ACC112 (cell line): ENCODE measurements at regions not wholly inside any gene's neighbourhood (a gene's known extent, or its start where the extent isn't known, plus 50 kb on each side); places are given as distances from the start of the nearest gene placed in this dataset.
"Not testable (repeated sequence)": the region's sequence is repeated elsewhere in the genome, so short reads cannot be mapped to it uniquely, and the experiment has no call there.

Experiments
- H2AFZ ChIP-seq: fragments of 200-600 bp; sonication (generic); one replicate; pipeline ENCODE4 v1.6.0; 2017; ENCODE audit warnings: antibody characterized with exemption, low read length; ENCODE audit not compliant: unreplicated experiment
- H3K27ac ChIP-seq: fragments of 200-600 bp; sonication (generic); 2 replicates; pipeline ENCODE4 v1.5.1; 2014; ENCODE audit warnings: low read depth, mild to moderate bottlenecking, antibody characterized with exemption, low read length, moderate library complexity
- H3K27me3 ChIP-seq: fragments of 200-600 bp; sonication (generic); 2 replicates; pipeline ENCODE4 v1.6.1; 2014; ENCODE audit warnings: mild to moderate bottlenecking, antibody characterized with exemption, low read length, moderate library complexity, mixed read lengths; ENCODE audit not compliant: insufficient read depth
- H3K36me3 ChIP-seq: fragments of 200-600 bp; sonication (generic); 2 replicates; pipeline ENCODE4 v1.6.1; 2016; ENCODE audit warnings: mild to moderate bottlenecking, antibody characterized with exemption, low read length, moderate library complexity, mixed read lengths; ENCODE audit not compliant: insufficient read depth
- H3K4me1 ChIP-seq: fragments of 200-600 bp; sonication (generic); one replicate; pipeline ENCODE4 v1.6.1; 2016; ENCODE audit warnings: low read length, mixed read lengths; ENCODE audit not compliant: insufficient read depth, unreplicated experiment, control insufficient read depth
- H3K4me3 ChIP-seq: fragments of 200-600 bp; sonication (generic); 2 replicates; pipeline ENCODE4 v1.5.1; 2014; ENCODE audit warnings: mild to moderate bottlenecking, low read depth, low read length
- H3K79me2 ChIP-seq: fragments of 200-600 bp; sonication (generic); one replicate; pipeline ENCODE4 v1.6.0; 2016; ENCODE audit warnings: low read length; ENCODE audit not compliant: control insufficient read depth, unreplicated experiment, insufficient read depth

DNA sequence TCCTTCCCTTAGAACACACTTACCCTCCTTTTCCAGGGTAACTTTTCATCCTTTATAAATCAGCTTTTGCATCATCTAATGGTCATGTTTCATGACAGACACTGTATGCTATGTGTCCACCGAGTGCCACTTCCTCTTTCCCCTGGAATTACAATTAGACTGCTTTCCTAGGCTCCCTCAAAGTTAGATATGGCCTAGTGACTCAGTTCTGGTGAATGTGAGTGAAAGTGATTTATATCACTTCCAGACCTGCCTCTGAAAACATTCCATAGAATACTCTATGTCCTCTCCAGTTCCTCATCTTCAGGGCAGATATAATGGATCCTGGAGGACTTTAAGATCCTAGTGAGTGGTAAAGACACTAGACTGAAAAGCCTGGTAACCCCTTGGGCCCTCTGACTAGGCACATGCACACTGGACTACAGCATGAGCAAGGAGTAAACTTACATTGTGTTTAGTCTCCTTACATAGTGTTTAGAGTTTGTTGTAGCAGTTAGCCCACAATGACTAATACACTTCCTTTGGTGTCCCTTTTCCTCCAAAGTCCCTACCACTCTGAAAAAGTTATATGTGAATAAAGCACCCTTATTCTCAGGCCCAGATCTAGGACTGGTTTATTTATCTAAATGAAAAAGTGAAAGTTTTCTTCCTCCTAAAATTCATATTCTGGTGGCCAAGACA lies 59.3 kb downstream of the GPR88 start:
- Histone ChIP-seq H3K79me2 (no peaks in the 10 kb centered on the region), H2AFZ (peak overlapping the region; percentile 43), H3K27ac (peak overlapping the region; percentile 91), H3K27me3 (no peaks in the 10 kb centered on the region), H3K36me3 (no peaks in the 10 kb centered on the region), H3K4me1 (peaks cover 19% of the 10 kb centered on the region), H3K4me3 (peak overlapping the region; percentile 17; the same call in 1 of the 2 replicates)

DNA sequence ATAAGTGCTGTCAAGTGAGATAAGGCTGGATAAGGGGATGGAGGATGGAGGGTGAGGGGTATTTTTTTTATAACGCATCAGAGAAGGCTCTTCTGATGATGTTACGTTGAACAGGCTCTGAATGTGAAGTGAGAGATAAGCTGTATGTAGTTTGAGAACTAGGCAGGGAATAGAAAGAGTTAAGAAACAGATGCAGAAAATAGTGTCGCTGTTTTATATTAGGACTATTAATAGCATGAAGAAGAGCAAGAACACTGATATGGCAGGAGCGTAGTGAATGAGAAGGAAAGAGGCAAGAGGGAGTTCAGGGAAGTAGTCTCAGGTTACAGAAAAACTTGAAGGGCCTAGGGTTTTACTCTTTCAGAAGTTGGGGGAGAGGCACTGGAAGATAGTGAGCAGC lies 59.8 kb downstream of the GPR88 start:
- Histone ChIP-seq H3K4me3 (peak overlapping the region; percentile 17; the same call in 1 of the 2 replicates), H3K36me3 (no peaks in the 10 kb centered on the region), H3K27ac (peak overlapping the region; percentile 91), H2AFZ (peak overlapping the region; percentile 43), H3K27me3 (no peaks in the 10 kb centered on the region), H3K79me2 (no peaks in the 10 kb centered on the region), H3K4me1 (peaks cover 19% of the 10 kb centered on the region)

GRCh38 chr1:100600377-100600776 lies 62.4 kb downstream of the GPR88 start:
- H3K27me3 ChIP-seq, H3K4me3 ChIP-seq, H2AFZ ChIP-seq, H3K27ac ChIP-seq, H3K79me2 ChIP-seq, H3K36me3 ChIP-seq: not testable (repeated sequence)
- H3K4me1 ChIP-seq, result peaks cover 19% of the 10 kb centered on the region

GRCh38 chr1:100602028-100602427 lies 64.1 kb downstream of the GPR88 start:
- H3K27me3 ChIP-seq, H3K79me2 ChIP-seq, H3K4me1 ChIP-seq, H2AFZ ChIP-seq, H3K36me3 ChIP-seq, H3K4me3 ChIP-seq, H3K27ac ChIP-seq: not testable (repeated sequence)

GRCh38 chr1:100604372-100604771 lies 66.4 kb downstream of the GPR88 start:
- Histone ChIP-seq H3K27me3 (no peaks in the 10 kb centered on the region), H3K79me2 (no peaks in the 10 kb centered on the region), H3K4me3 (no peak overlapping the region)

GRCh38 chr1:100606438-100606837 lies 68.5 kb downstream of the GPR88 start:
- Histone ChIP-seq H3K27ac (no peak overlapping the region), H2AFZ (peak overlapping the region; percentile 74), H3K27me3 (no peaks in the 10 kb centered on the region), H3K4me3 (no peak overlapping the region), H3K4me1 (peaks cover 12% of the 10 kb centered on the region), H3K79me2 (no peaks in the 10 kb centered on the region), H3K36me3 (no peaks in the 10 kb centered on the region)

More at GRCh38 chr1:100604372-100604771, 66.4 kb downstream of the GPR88 start:
- Histone ChIP-seq H2AFZ (no peak overlapping the region), H3K27ac (no peak overlapping the region), H3K4me1 (peaks cover 9% of the 10 kb centered on the region), H3K36me3 (no peaks in the 10 kb centered on the region)

DNA sequence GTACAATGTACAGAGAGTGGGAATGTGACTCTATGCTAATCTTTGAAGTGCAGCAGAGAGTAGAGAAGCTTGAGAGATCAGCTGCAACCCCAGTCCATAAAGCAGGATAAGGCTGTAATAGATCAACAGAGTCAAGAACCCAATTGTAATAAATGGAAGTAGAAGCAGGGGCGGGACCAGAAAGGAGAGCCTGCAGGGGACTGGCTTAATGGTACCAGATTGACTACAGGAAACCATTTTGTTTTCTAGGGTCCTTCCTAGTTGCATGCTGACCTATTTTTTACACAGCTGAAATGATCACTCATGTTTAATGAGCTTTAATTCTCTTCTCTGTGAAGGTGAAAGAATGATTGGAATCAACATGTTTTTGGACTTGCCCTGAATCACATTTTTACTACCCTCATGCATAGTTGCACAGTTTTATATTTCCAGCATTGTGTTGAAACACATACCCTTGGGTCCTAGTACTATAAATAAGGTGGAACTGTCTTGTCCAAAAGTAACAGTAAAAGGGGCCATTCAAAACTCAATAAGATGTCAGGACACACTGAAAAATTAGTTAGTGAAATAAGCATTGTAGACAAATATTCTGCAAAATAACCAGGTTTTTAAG lies 69.8 kb downstream of the GPR88 start:
- Histone ChIP-seq H3K36me3 (no peaks in the 10 kb centered on the region), H2AFZ (no peak overlapping the region), H3K27ac (no peak overlapping the region), H3K79me2 (no peaks in the 10 kb centered on the region), H3K4me3 (no peak overlapping the region), H3K27me3 (no peaks in the 10 kb centered on the region), H3K4me1 (peaks cover 20% of the 10 kb centered on the region)

DNA sequence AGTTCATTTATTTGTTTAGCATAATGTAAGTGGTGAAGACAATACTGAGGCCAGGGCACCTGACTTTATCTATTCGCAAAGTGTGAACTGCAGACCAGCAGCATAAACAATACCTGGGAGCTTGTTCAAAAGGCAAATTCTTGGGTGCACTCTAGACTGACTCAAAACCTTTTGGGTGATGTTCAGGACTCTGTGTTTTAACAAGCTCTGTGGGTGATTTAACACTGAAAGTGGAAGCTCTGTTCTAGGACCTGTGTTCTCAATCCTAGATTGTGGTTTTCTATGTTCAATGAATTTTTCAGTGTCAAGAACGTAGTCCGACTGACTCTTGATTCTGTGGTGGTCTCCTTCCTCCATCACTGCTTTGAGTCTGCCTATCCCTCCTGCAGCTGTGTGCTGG lies 71.9 kb downstream of the GPR88 start:
- H3K27ac ChIP-seq, result no peak overlapping the region
- no peaks in the 10 kb centered on the region for H3K36me3 ChIP-seq
- H3K4me3 ChIP-seq, result no peak overlapping the region
- H3K79me2 ChIP-seq, result no peaks in the 10 kb centered on the region
- peaks cover 21% of the 10 kb centered on the region for H3K4me1 ChIP-seq
- no peak overlapping the region for H2AFZ ChIP-seq
- H3K27me3 ChIP-seq, result no peaks in the 10 kb centered on the region

GRCh38 chr1:100611086-100611485 lies 73.1 kb downstream of the GPR88 start:
- H3K27ac ChIP-seq, result no peak overlapping the region
- no peak overlapping the region for H2AFZ ChIP-seq
- no peak overlapping the region for H3K4me3 ChIP-seq
- H3K27me3 ChIP-seq, result no peaks in the 10 kb centered on the region
- H3K36me3 ChIP-seq, result no peaks in the 10 kb centered on the region
- H3K4me1 ChIP-seq, result peaks cover 21% of the 10 kb centered on the region
- no peaks in the 10 kb centered on the region for H3K79me2 ChIP-seq

- Histone ChIP-seq H3K27me3 (no peaks in the 10 kb centered on the region), H3K79me2 (no peaks in the 10 kb centered on the region), H3K4me1 (peaks cover 20% of the 10 kb centered on the region), H3K27ac (no peak overlapping the region), H2AFZ (no peak overlapping the region), H3K36me3 (no peaks in the 10 kb centered on the region), H3K4me3 (no peak overlapping the region)
Measured at GRCh38 chr1:100612540-100612939, 74.6 kb downstream of the GPR88 start.
